ENCODE measurements at regions not wholly inside any gene's neighbourhood (a gene's known extent, or its start where the extent isn't known, plus 50 kb on each side); places are given as distances from the start of the nearest gene placed in this dataset.
A peak's percentile ranks its signal among the peaks of the same experiment; 100 is the strongest.

- TF ChIP-seq RAD21 (IDR thresholded peaks at IDR 0.05; ENCODE audit: low read depth) (0 out of 2 replicates have a peak, but pooled peaks have one; percentile 6), ZFX (IDR thresholded peaks at IDR 0.05) (no peak), CEBPB (IDR thresholded peaks at IDR 0.05; ENCODE audit: low read depth) (peak; percentile 50; the same call in 1 of the 2 replicates)
These were observed 496.7 kb downstream of the EFNB2 start (continued) for GRCh38 chr13:106038752-106039151.

- Histone ChIP-seq H3K4me3 (replicated peaks in 1 of 2; ENCODE audit: low read depth in 1 of 2, low read length in 2 of 2) (no peak overlapping the region), H3K79me2 (ENCODE audit: insufficient read depth, low read length) (no peaks in the 10 kb centered on the region), H2AFZ (ENCODE audit: low read depth, low read length, poor library complexity, severe bottlenecking) (no peak overlapping the region), H3K36me3 (ENCODE audit: control insufficient read depth in 1 of 2, insufficient read depth in 2 of 2, low read length in 2 of 2) (no peaks in the 10 kb centered on the region), H3K4me2 (ENCODE audit: low read length) (no peak overlapping the region), H3K4me1 (ENCODE audit: control insufficient read depth in 1 of 2, insufficient read depth in 2 of 2, low read length in 2 of 2) (peaks cover 14 to 40% of the 10 kb centered on the region in 2 experiments; a peak in 3 of 4 replicates), H3K27ac (ENCODE audit: low read depth, low read length) (no peak overlapping the region), H3K9me3 (ENCODE audit: control insufficient read depth in 1 of 2, insufficient read depth in 1 of 2, low read depth in 1 of 2, low read length in 2 of 2) (no peaks in the 10 kb centered on the region), H3K9me2 (ENCODE audit: insufficient read depth) (no peaks in the 10 kb centered on the region), H3K9ac (ENCODE audit: low read length) (no peak overlapping the region), H4K20me1 (ENCODE audit: insufficient read depth) (no peaks in the 10 kb centered on the region), H3K27me3 (ENCODE audit: insufficient read depth, low read length) (no peaks in the 10 kb centered on the region)
- CTCF ChIA-PET: interaction anchor here (0.7 to 1.0 kb wide), 3 partner anchors 30 to 626 kb away, joined by 3 read pairs; no protein-coding TSS in a partner anchor
- RAD21 ChIA-PET (ENCODE audit: low non-redundant PET in 1 of 2, low total read pairs in 2 of 2, uncharacterized antibody in 2 of 2, unreplicated experiment in 2 of 2): no interaction called here
- ATAC-seq (peak; percentile 73), DNase-seq (ENCODE audit: low read depth, low spot score) (peak; percentile 6)
- intact Hi-C loops (cut with micrococcal nuclease): loop anchor here (5.0 to 10.0 kb wide), 2 partner anchors 495 to 632 kb away; no protein-coding TSS in a partner anchor
- no TSS peak for BruUV-seq (replicated peaks)
- TF ChIP-seq SP1 (IDR thresholded peaks at IDR 0.05; ENCODE audit: low read depth): no peak
- no peak for TF ChIP-seq CEBPB (IDR thresholded peaks at IDR 0.05; ENCODE audit: low read depth)
- no peak for TF ChIP-seq EZH2phosphoT487 (IDR thresholded peaks at IDR 0.05; ENCODE audit: borderline replicate concordance)
- peak in 2 of 3 experiments; percentile 35 to 47; a peak in 4 of 6 replicates for TF ChIP-seq CTCF (IDR thresholded peaks at IDR 0.05 in 2 of 3, conservative IDR thresholded peaks at IDR 0.05 in 1 of 3; ENCODE audit: borderline replicate concordance in 1 of 3, insufficient read depth in 1 of 3, low read depth in 2 of 3, low read length in 2 of 3)
- peak; percentile 47 for TF ChIP-seq RAD21 (IDR thresholded peaks at IDR 0.05; ENCODE audit: low read depth)
- POLR2A ChIA-PET: no interaction called here
These were observed 498.6 kb downstream of the EFNB2 start for GRCh38 chr13:106036870-106037269.

Data from HCT116 (cell line).